Prostate gland (tissue), 2 donors: ENCODE measurements at regions not wholly inside any gene's neighbourhood (a gene's known extent, or its start where the extent isn't known, plus 50 kb on each side); places are given as distances from the start of the nearest gene placed in this dataset.

Source experiments
- DNase-seq: peaks from one replicate; pipeline ENCODE4 v3.0.0-alpha.2; 2019; ENCODE audit warnings: low spot score
- H3K27ac ChIP-seq, 2 donors: fragments of 200-600 bp; sonication (generic); 2 replicates each; pipeline ENCODE4 v1.5.1; 2017 to 2019
- H3K27me3 ChIP-seq: fragments of 200-600 bp; sonication (generic); replicated peaks from 2 replicates; pipeline ENCODE4 v1.5.1; 2019; ENCODE audit not compliant: insufficient read depth
- H3K36me3 ChIP-seq, 2 donors: fragments of 200-600 bp; sonication (generic); 1 replicate in 1 of 2; 2 replicates in 1 of 2; pipeline versions ENCODE4 v1.5.1 to v1.8.1; 2017 to 2019
- H3K4me1 ChIP-seq: fragments of 200-600 bp; sonication (generic); replicated peaks from 2 replicates; pipeline ENCODE4 v1.5.1; 2019
- H3K4me3 ChIP-seq, 2 donors: fragments of 200-600 bp; sonication (generic); 2 replicates each; pipeline ENCODE4 v1.5.1; 2017 to 2019
- H3K9me3 ChIP-seq: fragments of 200-600 bp; sonication (generic); 2 replicates; pipeline ENCODE4 v1.5.1; 2017
- CTCF ChIP-seq, 4 experiments: fragments of 200-600 bp in 2 of 4; fragments of 450-650 bp in 2 of 4; sonication (generic) in 2 of 4; IDR thresholded peaks; 1 replicate in 3 of 4; 2 replicates in 1 of 4; pipeline ENCODE4 v1.5.1; 2016 to 2019; ENCODE audit warnings: antibody characterized with exemption in 4 of 4, mild to moderate bottlenecking in 2 of 4, moderate library complexity in 2 of 4
- POLR2A ChIP-seq: fragments of 450-650 bp; IDR thresholded peaks from one replicate; pipeline ENCODE4 v1.6.1; 2016; ENCODE audit warnings: antibody characterized with exemption, mild to moderate bottlenecking
- POLR2AphosphoS5 ChIP-seq: sonication (generic); formaldehyde crosslinking; IDR thresholded peaks from one replicate; pipeline ENCODE4 v1.6.1; 2017; ENCODE audit warnings: antibody characterized with exemption
- WGBS: methylation state at CpG from one replicate; pipeline ENCODE4 v1.1.5; 2018; 5-methylcytosine and 5-hydroxymethylcytosine counted together
- intact Hi-C: fragments of 100-400 bp; cut with DNase I; formaldehyde crosslinking; loops from one replicate; pipeline ENCODE4 v1.14.2; 2022

- H3K27me3 ChIP-seq = no peaks in the 10 kb centered on the region
- H3K4me3 ChIP-seq = no peak overlapping the region
- no peaks in the 10 kb centered on the region for H3K9me3 ChIP-seq
- no peaks in the 10 kb centered on the region for H3K36me3 ChIP-seq
- WGBS = 78% methylated on average over 10 of the region's 10 CpGs
- intact Hi-C loops = no loop called here
- no peaks in the 10 kb centered on the region for H3K4me1 ChIP-seq
- TF ChIP-seq POLR2AphosphoS5 = no peak
- no peak for TF ChIP-seq POLR2A
- no peak for TF ChIP-seq CTCF (IDR thresholded peaks at IDR 0.05)
- no peak overlapping the region for H3K27ac ChIP-seq
- no peak for DNase-seq
These were observed 267.7 kb upstream of the SPRED2 start for GRCh38 chr2:65700004-65700651.

- WGBS = 69% methylated on average over 5 of the region's 5 CpGs
These were observed 259.4 kb upstream of the SPRED2 start for GRCh38 chr2:65691816-65692215.

GRCh38 chr2:65688141-65688886 is 255.9 kb upstream of the SPRED2 start:
- intact Hi-C loops = no loop called here
- Histone ChIP-seq H3K27ac (no peak overlapping the region), H3K36me3 (no peaks in the 10 kb centered on the region), H3K27me3 (no peaks in the 10 kb centered on the region), H3K4me3 (no peak overlapping the region), H3K4me1 (no peaks in the 10 kb centered on the region), H3K9me3 (no peaks in the 10 kb centered on the region)
- DNase-seq = no peak
- 63% methylated on average over 4 of the region's 4 CpGs for WGBS
- TF ChIP-seq POLR2A = no peak
- TF ChIP-seq POLR2AphosphoS5 = no peak
- no peak for TF ChIP-seq CTCF (IDR thresholded peaks at IDR 0.05)

More at GRCh38 chr2:65691816-65692215, 259.4 kb upstream of the SPRED2 start:
- Histone ChIP-seq H3K36me3 (no peaks in the 10 kb centered on the region), H3K4me3 (no peak overlapping the region), H3K27ac (no peak overlapping the region), H3K27me3 (no peaks in the 10 kb centered on the region), H3K4me1 (no peaks in the 10 kb centered on the region), H3K9me3 (no peaks in the 10 kb centered on the region)
- intact Hi-C loops = no loop called here
- TF ChIP-seq POLR2AphosphoS5 = no peak
- TF ChIP-seq CTCF (IDR thresholded peaks at IDR 0.05) = no peak
- TF ChIP-seq POLR2A = no peak
- DNase-seq = no peak

GRCh38 chr2:65687614-65688013 is 255.2 kb upstream of the SPRED2 start:
- H3K27ac ChIP-seq = no peak overlapping the region

More at GRCh38 chr2:65687614-65688013, 255.2 kb upstream of the SPRED2 start:
- intact Hi-C loops = no loop called here
- H3K9me3 ChIP-seq = no peaks in the 10 kb centered on the region
- TF ChIP-seq POLR2AphosphoS5 (no peak), POLR2A (no peak), CTCF (IDR thresholded peaks at IDR 0.05) (no peak)
- no peaks in the 10 kb centered on the region for H3K27me3 ChIP-seq
- no peaks in the 10 kb centered on the region for H3K4me1 ChIP-seq
- H3K4me3 ChIP-seq = no peak overlapping the region
- no peaks in the 10 kb centered on the region for H3K36me3 ChIP-seq
- WGBS = 97% methylated on average over 9 of the region's 9 CpGs
- no peak for DNase-seq
